Transverse colon (tissue), 4 donors: ENCODE measurements at regions not wholly inside any gene's neighbourhood (a gene's known extent, or its start where the extent isn't known, plus 50 kb on each side); places are given as distances from the start of the nearest gene placed in this dataset.

Source experiments
- CTCF ChIP-seq, 5 experiments: fragments of 200-600 bp in 3 of 5; fragments of 450-650 bp in 2 of 5; sonication (generic) in 3 of 5; IDR thresholded peaks; 1 replicate in 2 of 5; 2 replicates in 3 of 5; pipeline ENCODE4 v1.5.1; 2016 to 2017; ENCODE audit warnings: antibody characterized with exemption in 5 of 5, inconsistent platforms in 3 of 5, mild to moderate bottlenecking in 2 of 5, moderate library complexity in 1 of 5
- EP300 ChIP-seq: sonication (generic); formaldehyde crosslinking; IDR thresholded peaks from one replicate; pipeline ENCODE4 v1.6.1; 2017; ENCODE audit warnings: antibody characterized with exemption, low read depth
- POLR2A ChIP-seq: fragments of 450-650 bp; IDR thresholded peaks from one replicate; pipeline ENCODE4 v1.6.1; 2016; ENCODE audit warnings: antibody characterized with exemption, mild to moderate bottlenecking, moderate library complexity
- POLR2AphosphoS5 ChIP-seq, 3 donors: sonication (generic); formaldehyde crosslinking; IDR thresholded peaks; one replicate each; pipeline ENCODE4 v1.6.1; 2016; ENCODE audit warnings: antibody characterized with exemption in 3 of 3

DNA sequence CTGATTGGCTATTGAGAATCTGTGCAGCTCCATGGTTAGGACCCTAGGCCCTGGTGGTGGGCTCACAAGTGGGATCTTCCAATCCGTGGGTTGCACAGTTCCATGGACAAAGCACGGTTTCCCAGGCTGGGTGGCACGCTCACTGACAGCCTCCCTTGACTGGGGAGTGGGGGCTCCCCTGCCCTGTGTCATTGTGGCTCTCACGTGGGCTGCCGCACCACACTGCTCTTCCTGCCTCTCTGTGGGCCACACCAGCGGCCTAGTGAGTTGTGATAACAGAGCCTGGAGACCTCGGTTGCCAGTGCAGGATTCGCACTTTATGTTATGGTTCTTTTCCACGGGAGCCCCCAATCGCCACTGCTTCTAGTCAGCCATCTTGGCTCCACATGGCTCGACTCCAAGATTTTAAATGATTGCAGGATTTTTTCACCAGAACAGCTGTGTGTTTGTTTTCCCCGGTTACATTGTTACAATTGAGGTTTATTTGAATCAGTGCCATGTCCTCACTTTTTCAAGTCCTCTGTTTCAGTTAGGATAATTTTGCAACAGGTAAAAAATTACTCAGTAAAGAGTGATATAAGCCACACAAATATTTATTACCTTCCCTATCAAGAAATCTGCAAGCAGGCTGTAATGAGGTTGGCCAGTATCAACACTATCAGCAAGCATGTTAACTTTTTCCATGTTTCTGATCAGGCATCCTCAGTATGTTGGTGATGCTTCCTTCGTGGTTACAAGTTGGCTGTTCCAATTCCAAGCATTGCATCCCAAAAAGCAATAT is 253.8 kb downstream of the ZNF608 start:
- TF ChIP-seq POLR2A (no peak), CTCF (IDR thresholded peaks at IDR 0.05) (no peak), POLR2AphosphoS5 (IDR thresholded peaks at IDR 0.05) (no peak), EP300 (no peak)
